ENCODE measurements at regions not wholly inside any gene's neighbourhood (a gene's known extent, or its start where the extent isn't known, plus 50 kb on each side); places are given as distances from the start of the nearest gene placed in this dataset.

GRCh38 chr10:131797626-131798025, 103.2 kb upstream of the PPP2R2D start:
- ChIA-PET CTCF (no interaction called here), POLR2A (no interaction called here)
- DNase-seq, result no peak
- no peaks in the 10 kb centered on the region for H3K36me3 ChIP-seq (ENCODE audit: control insufficient read depth, insufficient read depth, low read length)
- no peak overlapping the region for H3K4me3 ChIP-seq (ENCODE audit: low read depth, low read length)
- intact Hi-C loops (cut with micrococcal nuclease; ENCODE audit: unreplicated experiment), result no loop called here
- H3K4me1 Mint-ChIP-seq (ENCODE audit: low read depth, unreplicated experiment), result peaks cover 12% of the 10 kb centered on the region
- peaks cover 8% of the 10 kb centered on the region; the same call in 1 of the 2 replicates for H3K4me1 ChIP-seq
- no peaks in the 10 kb centered on the region for H3K27me3 Mint-ChIP-seq (ENCODE audit: insufficient read depth, unreplicated experiment)
- TF ChIP-seq CTCF (IDR thresholded peaks at IDR 0.05; ENCODE audit: insufficient read depth in 1 of 2, low read depth in 1 of 2, low read length in 1 of 2, severe bottlenecking in 1 of 2, unreplicated experiment in 1 of 2), result no peak
- H3K27ac Mint-ChIP-seq (ENCODE audit: unreplicated experiment), result no peak overlapping the region
- H3K36me3 Mint-ChIP-seq (ENCODE audit: insufficient read depth, unreplicated experiment), result no peaks in the 10 kb centered on the region
- H3K9me3 ChIP-seq, result peaks cover 10% of the 10 kb centered on the region
- no TSS peak for BruUV-seq (replicated peaks)
- no peak overlapping the region for H3K4me3 Mint-ChIP-seq (ENCODE audit: unreplicated experiment)
- peaks cover 60% of the 10 kb centered on the region for H3K9me3 Mint-ChIP-seq (ENCODE audit: unreplicated experiment)
- no peaks in the 10 kb centered on the region for H3K27me3 ChIP-seq (replicated peaks; ENCODE audit: control insufficient read depth, insufficient read depth, low read length)

GRCh38 chr10:131799429-131799828, 101.4 kb upstream of the PPP2R2D start:
- Mint-ChIP-seq H3K27me3 (ENCODE audit: insufficient read depth, unreplicated experiment) (no peaks in the 10 kb centered on the region), H3K4me1 (ENCODE audit: low read depth, unreplicated experiment) (peaks cover 24% of the 10 kb centered on the region), H3K9me3 (ENCODE audit: unreplicated experiment) (peaks cover 60% of the 10 kb centered on the region), H3K4me3 (ENCODE audit: unreplicated experiment) (no peak overlapping the region), H3K36me3 (ENCODE audit: insufficient read depth, unreplicated experiment) (no peaks in the 10 kb centered on the region), H3K27ac (ENCODE audit: unreplicated experiment) (no peak overlapping the region)
- ChIA-PET CTCF (no interaction called here), POLR2A (no interaction called here)
- DNase-seq, result no peak
- peaks cover 10% of the 10 kb centered on the region for H3K9me3 ChIP-seq
- intact Hi-C loops (cut with micrococcal nuclease; ENCODE audit: unreplicated experiment), result no loop called here
- no peak for TF ChIP-seq CTCF (IDR thresholded peaks at IDR 0.05; ENCODE audit: insufficient read depth in 1 of 2, low read depth in 1 of 2, low read length in 1 of 2, severe bottlenecking in 1 of 2, unreplicated experiment in 1 of 2)
- no peaks in the 10 kb centered on the region for H3K27me3 ChIP-seq (replicated peaks; ENCODE audit: control insufficient read depth, insufficient read depth, low read length)
- H3K36me3 ChIP-seq (ENCODE audit: control insufficient read depth, insufficient read depth, low read length), result no peaks in the 10 kb centered on the region
- BruUV-seq (replicated peaks), result no TSS peak
- H3K4me3 ChIP-seq (ENCODE audit: low read depth, low read length), result no peak overlapping the region
- H3K4me1 ChIP-seq, result peaks cover 17% of the 10 kb centered on the region

GRCh38 chr10:131802156-131802915, 98.5 kb upstream of the PPP2R2D start:
- Mint-ChIP-seq H3K4me1 (ENCODE audit: low read depth, unreplicated experiment) (peaks cover 18% of the 10 kb centered on the region), H3K4me3 (ENCODE audit: unreplicated experiment) (no peak overlapping the region), H3K36me3 (ENCODE audit: insufficient read depth, unreplicated experiment) (no peaks in the 10 kb centered on the region), H3K27ac (ENCODE audit: unreplicated experiment) (no peak overlapping the region), H3K9me3 (ENCODE audit: unreplicated experiment) (peaks cover 33% of the 10 kb centered on the region), H3K27me3 (ENCODE audit: insufficient read depth, unreplicated experiment) (no peaks in the 10 kb centered on the region)
- TF ChIP-seq CTCF (IDR thresholded peaks at IDR 0.05; ENCODE audit: insufficient read depth in 1 of 2, low read depth in 1 of 2, low read length in 1 of 2, severe bottlenecking in 1 of 2, unreplicated experiment in 1 of 2), result no peak
- no peak for DNase-seq
- Histone ChIP-seq H3K36me3 (ENCODE audit: control insufficient read depth, insufficient read depth, low read length) (no peaks in the 10 kb centered on the region), H3K9me3 (no peaks in the 10 kb centered on the region), H3K4me3 (ENCODE audit: low read depth, low read length) (no peak overlapping the region), H3K27me3 (replicated peaks; ENCODE audit: control insufficient read depth, insufficient read depth, low read length) (no peaks in the 10 kb centered on the region), H3K4me1 (peaks cover 9% of the 10 kb centered on the region)
- intact Hi-C loops (cut with micrococcal nuclease; ENCODE audit: unreplicated experiment), result no loop called here
- ChIA-PET POLR2A (no interaction called here), CTCF (no interaction called here)
- BruUV-seq (replicated peaks), result no TSS peak

Measured in Caco-2 (cell line).